Endothelial cell (in vitro differentiated cells): ENCODE measurements at regions not wholly inside any gene's neighbourhood (a gene's known extent, or its start where the extent isn't known, plus 50 kb on each side); places are given as distances from the start of the nearest gene placed in this dataset.
A peak's percentile ranks its signal among the peaks of the same experiment; 100 is the strongest.
"Not testable (repeated sequence)": the region's sequence is repeated elsewhere in the genome, so short reads cannot be mapped to it uniquely, and the experiment has no call there.

Experiments
- DNase-seq: peaks from one replicate; pipeline ENCODE4 v3.0.0; 2021; ENCODE audit warnings: low spot score
- H3K27ac Mint-ChIP-seq: one replicate; pipeline ENCODE4 v1.8.0; 2021; ENCODE audit warnings: mixed read lengths, inconsistent platforms; ENCODE audit not compliant: unreplicated experiment
- H3K27me3 Mint-ChIP-seq: one replicate; pipeline ENCODE4 v1.8.0; 2021; ENCODE audit warnings: mild to moderate bottlenecking, moderate library complexity, mixed read lengths, inconsistent platforms; ENCODE audit not compliant: unreplicated experiment
- H3K36me3 Mint-ChIP-seq: one replicate; pipeline ENCODE4 v1.8.0; 2021; ENCODE audit warnings: mild to moderate bottlenecking, low read depth, mixed read lengths, inconsistent platforms; ENCODE audit not compliant: unreplicated experiment
- H3K4me1 Mint-ChIP-seq: one replicate; pipeline ENCODE4 v1.8.0; 2021; ENCODE audit warnings: mild to moderate bottlenecking, mixed read lengths, inconsistent platforms; ENCODE audit not compliant: unreplicated experiment
- H3K4me3 Mint-ChIP-seq: one replicate; pipeline ENCODE4 v1.8.0; 2021; ENCODE audit warnings: mild to moderate bottlenecking, mixed read lengths, inconsistent platforms; ENCODE audit not compliant: unreplicated experiment
- H3K9me3 Mint-ChIP-seq: one replicate; pipeline ENCODE4 v1.8.0; 2021; ENCODE audit warnings: mixed read lengths, inconsistent platforms; ENCODE audit not compliant: unreplicated experiment
- CTCF ChIP-seq: fragments of 200-600 bp; sonication (generic); IDR thresholded peaks from one replicate; pipeline ENCODE4 v1.5.0; 2021; ENCODE audit warnings: antibody characterized with exemption; ENCODE audit not compliant: unreplicated experiment

DNA sequence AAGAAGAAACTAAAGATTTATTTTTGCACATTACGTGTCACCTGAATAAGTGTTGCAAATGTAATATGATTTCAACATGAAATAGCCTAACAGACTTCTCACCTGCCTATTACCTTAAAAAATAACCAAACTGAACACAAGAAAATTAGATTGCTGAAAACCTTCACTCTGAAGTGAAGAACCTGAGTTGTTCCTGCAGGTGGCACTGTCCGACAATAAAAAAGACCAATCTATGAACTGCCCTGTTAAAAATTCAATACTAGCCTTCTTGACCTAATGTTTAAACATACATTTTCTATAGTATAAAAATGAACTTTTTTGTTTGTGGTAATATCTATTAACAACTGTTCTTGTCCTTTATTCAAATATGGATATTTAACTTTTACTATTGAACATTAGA, 69.2 kb upstream of the PNPLA4 start:
- DNase-seq, result peak; percentile 24
- Mint-ChIP-seq H3K27me3 (peaks cover 1% of the 10 kb centered on the region), H3K27ac (no peak overlapping the region), H3K4me3 (no peak overlapping the region), H3K4me1 (no peaks in the 10 kb centered on the region), H3K36me3 (no peaks in the 10 kb centered on the region), H3K9me3 (no peaks in the 10 kb centered on the region)
- TF ChIP-seq CTCF, result peak; percentile 65

DNA sequence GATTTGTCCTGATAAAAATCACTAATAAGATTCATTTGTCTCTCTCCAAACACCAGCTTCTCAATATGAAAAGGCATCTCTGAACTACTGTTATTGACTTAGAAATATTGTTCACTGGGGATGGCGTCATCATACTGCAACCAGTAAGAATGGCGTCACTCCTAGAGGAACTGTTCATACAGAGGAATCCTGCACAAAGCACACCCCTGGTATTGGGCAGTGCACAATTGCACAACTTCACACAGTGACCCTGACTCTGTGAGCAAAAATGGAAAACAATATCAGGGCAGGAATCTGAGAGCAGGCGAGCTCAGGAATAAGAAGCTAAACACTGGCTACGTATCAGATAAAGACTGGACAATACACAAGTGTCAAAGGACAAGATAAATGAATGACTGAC, 66.7 kb upstream of the PNPLA4 start:
- Mint-ChIP-seq H3K4me3 (no peak overlapping the region), H3K4me1 (no peaks in the 10 kb centered on the region), H3K36me3 (no peaks in the 10 kb centered on the region), H3K9me3 (no peaks in the 10 kb centered on the region), H3K27me3 (peaks cover 1% of the 10 kb centered on the region), H3K27ac (no peak overlapping the region)
- DNase-seq, result no peak
- no peak for TF ChIP-seq CTCF

- not testable (repeated sequence) for H3K27me3 Mint-ChIP-seq, H3K9me3 Mint-ChIP-seq, DNase-seq, H3K36me3 Mint-ChIP-seq, H3K27ac Mint-ChIP-seq, H3K4me1 Mint-ChIP-seq, H3K4me3 Mint-ChIP-seq
Observed at GRCh38 chrX:7988013-7988759, 61.0 kb upstream of the PNPLA4 start.

- no peak overlapping the region for H3K27ac Mint-ChIP-seq
- TF ChIP-seq CTCF, result no peak
- H3K27me3 Mint-ChIP-seq, result peaks cover 1% of the 10 kb centered on the region
- H3K4me1 Mint-ChIP-seq, result no peaks in the 10 kb centered on the region
- H3K9me3 Mint-ChIP-seq, result no peaks in the 10 kb centered on the region
- no peaks in the 10 kb centered on the region for H3K36me3 Mint-ChIP-seq
- H3K4me3 Mint-ChIP-seq, result no peak overlapping the region
- DNase-seq, result no peak
Observed at GRCh38 chrX:7987160-7988012, 60.2 kb upstream of the PNPLA4 start.

DNA sequence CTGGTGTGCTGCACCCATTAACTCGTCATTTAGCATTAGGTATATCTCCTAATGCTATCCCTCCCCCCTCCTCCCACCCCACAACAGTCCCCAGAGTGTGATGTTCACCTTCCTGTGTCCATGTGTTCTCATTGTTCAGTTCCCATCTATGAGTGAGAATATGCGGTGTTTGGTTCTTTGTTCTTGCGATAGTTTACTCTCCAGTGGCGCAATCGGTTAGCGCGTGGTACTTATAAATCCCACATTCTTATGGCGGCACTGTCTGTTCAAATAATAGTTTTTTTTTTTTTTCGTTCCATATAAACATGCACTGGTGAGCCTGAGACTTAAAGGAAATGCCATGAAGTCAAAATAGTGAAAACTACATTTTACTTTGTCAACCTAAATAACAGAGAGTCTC, 59.5 kb upstream of the PNPLA4 start:
- not testable (repeated sequence) for H3K27ac Mint-ChIP-seq, H3K27me3 Mint-ChIP-seq, DNase-seq, H3K9me3 Mint-ChIP-seq, H3K4me3 Mint-ChIP-seq, H3K36me3 Mint-ChIP-seq, H3K4me1 Mint-ChIP-seq

DNA sequence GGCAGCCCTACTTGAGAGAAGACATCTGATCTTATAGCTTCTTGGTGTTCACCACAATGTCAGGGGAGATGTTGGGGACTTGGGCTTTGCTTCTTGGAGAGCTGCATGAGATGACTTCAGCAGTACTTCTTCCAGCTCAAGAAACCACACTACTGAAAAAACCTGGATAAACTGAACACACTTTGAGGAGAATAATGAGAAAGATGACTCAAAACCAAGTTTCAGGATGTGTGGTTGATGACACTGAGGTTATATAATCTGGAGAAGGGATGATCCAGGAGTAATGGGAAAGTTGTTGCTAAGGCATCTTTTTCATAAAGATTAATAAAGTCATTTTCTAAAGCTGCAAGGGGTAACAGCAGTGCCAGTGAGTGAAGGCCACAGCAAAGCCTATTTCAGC, 58.4 kb upstream of the PNPLA4 start:
- Mint-ChIP-seq H3K27ac (no peak overlapping the region), H3K9me3 (no peaks in the 10 kb centered on the region), H3K36me3 (no peaks in the 10 kb centered on the region), H3K27me3 (no peaks in the 10 kb centered on the region), H3K4me3 (no peak overlapping the region), H3K4me1 (no peaks in the 10 kb centered on the region)
- no peak for TF ChIP-seq CTCF
- no peak for DNase-seq
